Putamen (tissue), 1 donor: ENCODE measurements at regions not wholly inside any gene's neighbourhood (a gene's known extent, or its start where the extent isn't known, plus 50 kb on each side); places are given as distances from the start of the nearest gene placed in this dataset.
A peak's percentile ranks its signal among the peaks of the same experiment; 100 is the strongest.
"Not testable (repeated sequence)": the region's sequence is repeated elsewhere in the genome, so short reads cannot be mapped to it uniquely, and the experiment has no call there.

Source experiments
- DNase-seq: peaks from one replicate; pipeline ENCODE4 v3.0.0-alpha.2; 2016; ENCODE audit warnings: low spot score

DNA sequence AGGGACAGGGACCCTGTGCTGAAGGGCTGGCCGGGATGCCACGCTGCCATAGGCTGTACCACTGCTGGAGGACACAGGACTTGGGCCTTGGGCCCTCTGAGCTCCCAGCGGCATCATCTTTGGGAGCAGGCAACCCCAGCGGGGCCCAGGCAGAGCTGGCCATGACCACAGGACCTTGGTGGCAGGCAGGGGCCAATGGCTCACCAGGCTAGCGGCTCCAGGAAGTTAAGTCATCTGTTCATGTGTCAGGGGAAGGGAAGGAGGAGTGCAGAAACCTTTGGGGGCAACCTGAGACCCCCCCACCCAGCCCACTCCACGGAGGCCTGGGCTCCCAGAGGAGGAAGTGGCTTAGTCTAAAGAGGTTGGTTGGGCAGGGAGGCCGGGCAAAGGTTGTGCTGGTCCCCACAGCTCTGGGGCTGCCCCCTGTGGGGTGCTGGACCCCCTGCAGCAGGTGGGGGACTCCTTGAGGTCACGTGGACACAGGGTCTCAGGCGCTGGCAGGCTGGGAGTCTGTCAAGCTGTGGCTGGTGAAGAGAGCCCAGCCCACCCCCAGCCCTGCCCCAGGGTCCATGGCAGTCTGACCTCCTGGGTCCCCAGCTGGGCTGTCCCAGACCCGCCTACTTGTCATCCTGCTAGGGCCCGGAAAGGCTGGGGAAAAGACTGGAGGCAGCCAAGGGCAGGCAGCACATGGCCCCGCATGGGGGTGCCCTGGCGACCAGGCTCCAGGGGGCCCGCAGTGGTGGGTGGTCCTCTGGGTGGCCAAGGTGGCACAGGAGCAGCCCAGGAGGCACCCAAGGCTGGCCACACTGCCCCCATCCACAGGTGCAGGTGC is 184.3 kb downstream of the IGLL1 start:
- DNase-seq, result no peak

DNA sequence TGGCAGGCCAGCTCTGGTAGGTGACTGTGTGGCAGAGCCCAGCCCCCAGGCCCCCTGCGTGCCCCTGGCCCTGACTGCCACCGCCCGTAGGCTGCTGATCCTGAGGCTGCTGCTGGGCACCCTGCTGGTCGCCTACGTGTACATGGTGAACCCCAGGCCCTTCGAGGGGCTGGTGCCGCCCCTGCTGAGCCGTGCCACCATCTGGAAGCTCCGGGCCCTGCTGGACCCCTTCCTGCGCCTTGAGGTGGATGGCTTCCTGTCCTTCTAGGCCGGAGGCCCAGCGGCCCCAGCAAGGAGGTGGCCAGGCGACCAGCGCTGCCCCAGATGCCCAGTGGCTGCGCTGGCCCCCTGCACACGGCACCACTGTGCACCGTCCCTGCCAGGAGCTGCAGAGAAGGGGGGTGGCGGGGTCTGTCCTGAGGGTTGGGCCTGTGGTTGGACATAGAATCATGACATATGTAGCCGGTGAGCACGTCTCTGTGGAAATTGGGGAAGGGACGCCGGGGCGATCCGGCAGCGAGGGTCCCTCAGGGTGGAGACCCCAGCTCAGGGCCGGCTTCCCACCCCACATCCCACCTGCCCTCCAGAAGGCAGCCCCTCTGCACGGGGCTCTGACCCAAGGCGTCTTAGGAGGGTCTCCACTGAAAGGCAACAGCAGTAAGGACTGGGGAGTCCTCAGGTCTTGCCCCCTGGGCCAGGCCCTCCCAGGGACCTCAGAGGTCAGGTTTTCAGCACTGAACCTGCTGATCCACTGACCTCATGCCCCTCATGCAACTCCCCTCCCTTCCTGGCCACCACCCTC is 185.4 kb downstream of the IGLL1 start:
- DNase-seq, result no peak

DNA sequence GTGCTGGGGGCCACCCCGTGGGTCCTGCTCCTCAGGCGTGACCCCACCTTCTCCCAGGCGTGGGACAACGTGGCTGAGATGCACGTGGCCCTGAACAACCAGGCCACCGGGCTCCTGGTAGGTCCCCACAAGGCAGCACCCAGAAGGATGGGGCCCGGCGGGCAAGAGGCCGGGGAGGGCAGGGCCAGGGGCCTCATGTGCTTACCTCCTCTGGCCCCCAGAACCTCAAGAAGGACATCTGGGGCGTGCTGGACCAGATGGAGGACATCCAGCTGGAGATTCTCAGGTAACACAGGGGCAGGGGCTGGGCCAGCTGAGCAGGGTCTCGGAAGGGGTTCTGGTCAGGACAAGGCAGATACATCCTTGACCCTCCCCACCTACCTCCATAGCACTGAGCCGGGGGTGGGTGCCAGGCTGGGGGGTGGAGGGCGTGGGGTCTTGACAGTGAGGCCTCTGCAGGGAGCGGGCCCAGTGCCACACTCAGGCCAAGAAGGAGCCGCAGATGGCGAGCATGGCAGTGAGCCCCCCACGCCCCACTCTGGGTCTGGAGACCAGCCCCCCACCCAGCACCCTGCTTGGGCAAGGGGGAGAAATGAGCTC is 186.3 kb downstream of the IGLL1 start:
- DNase-seq, result no peak

DNA sequence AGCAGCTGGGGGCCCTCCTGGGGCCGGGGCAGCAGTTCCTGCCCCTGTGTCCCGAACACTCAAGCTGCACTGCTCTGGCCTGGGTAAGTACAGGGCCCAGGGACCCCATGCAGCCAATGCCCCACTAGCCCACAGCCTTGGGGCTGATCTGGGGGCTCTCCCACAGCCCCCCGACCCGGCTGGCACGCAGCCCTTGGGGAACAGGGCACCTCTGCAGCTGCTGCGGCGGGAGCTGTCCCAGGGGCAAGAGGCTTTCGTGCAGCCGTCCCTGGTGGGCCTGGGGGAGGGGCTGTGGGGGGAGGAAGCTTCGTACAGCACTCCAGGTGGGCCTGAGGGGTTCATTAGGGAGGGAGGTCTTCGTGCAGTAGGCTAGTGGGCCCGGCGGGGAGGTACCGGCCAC is 186.9 kb downstream of the IGLL1 start:
- not testable (repeated sequence) for DNase-seq

DNA sequence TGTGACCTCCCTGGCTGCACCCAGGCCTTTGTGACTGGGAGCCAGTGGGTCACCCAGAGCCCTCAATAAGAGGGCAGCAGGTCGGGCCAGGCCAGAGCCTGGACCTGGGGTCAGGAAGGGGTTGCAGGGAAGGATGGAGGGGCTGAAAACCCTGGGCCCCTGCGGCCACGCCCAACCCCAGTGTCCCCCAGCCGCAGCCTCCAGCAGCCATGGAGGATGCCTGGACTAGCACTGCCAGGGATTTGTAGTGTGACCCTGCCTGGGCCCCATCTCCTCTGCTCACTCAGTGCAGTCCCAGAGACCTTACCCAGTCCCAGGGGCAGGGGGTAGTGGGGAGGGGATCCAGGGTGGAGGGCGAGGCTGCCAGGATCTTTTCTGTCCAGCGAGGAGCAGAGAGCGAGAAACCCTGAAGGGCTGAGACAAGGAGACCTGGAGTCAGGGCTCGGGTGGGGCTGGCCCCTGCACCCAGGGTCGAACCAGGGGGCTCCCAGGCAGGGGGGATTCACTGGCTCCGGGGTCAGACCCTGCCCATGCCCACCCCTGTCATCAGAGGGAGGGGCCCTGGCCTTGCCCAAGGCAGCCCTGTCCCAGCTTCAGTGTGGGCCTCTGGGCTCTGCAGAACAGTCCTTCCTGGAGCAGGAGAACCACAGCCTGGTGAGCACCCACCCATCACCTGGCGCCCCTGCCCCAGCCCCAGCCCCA is 187.5 kb downstream of the IGLL1 start:
- no peak for DNase-seq

DNA sequence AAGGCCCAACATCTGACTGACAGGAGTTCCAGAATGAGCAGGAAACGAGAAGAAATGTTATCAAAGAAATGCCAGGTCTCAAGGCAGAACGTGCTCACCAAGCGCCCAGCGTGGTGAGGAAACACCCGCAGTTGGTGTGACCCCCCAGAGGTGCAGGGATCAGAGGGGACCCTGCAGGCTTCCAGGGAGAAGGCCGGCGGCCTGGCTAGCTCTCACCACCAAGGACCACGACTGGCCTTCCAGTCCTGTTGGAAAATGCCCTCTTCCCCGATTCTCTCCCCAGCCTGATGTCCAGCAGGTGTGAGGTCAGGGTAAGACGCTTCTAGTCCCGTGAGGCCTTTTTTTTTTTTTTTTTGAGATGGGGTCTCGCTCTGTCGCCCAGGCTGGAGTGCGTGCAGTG is 189.1 kb downstream of the IGLL1 start:
- DNase-seq, result no peak

DNA sequence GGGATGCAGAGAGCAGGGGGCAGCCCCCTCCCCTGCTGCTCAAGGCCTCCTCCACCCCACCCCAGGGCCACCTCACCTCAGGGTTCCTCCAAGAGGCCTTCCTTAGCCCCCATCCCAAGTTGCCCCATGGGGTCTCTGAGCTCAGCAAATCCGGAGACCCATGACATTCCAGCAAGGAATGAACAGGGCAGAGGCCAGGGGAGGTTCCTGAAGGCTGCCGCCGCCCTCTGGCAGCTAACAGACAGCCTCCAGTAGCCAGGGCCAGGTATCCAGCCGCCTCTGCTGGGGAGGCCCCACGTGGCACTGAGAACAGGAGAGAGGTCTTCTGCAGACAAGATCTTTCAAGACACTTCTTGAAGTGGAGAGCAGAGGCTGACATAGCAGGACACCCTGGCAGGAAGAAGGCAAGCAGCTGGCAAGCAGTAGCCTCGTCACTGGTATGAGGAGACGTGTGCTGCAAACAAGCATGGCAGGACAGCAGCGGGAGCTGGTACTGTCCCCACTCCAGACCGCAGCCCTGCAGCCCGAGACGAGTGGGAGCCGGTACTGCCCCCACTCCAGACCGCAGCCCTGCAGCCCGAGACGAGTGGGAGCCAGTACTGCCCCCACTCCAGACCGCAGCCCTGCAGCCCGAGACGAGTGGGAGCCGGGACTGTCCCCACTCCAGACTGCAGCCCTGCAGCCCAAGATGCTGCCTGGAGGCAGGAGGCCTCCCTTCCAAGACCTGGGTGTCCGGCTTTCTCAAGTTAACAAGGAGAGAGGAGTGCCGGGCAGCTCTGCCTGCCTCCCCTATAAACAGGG is 190.6 kb downstream of the IGLL1 start:
- DNase-seq, result no peak

DNA sequence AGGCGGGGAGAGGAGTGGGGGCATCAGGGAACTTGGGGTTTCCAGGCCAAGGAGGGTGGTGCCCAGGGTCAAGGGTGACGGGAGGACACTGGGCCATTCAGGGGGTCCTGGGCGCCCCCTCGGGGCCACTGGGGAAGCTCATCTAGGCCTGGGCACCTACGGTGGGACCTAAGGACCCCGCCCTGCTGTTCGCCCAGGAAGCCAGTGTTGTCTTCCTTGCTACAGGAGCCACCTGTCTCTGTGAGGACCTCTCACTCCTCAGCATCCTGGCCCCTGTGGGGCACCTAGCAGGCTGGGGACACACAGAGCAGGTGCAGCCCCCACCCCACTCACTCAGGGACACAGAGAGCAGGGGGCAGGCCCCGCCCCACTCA is 191.6 kb downstream of the IGLL1 start:
- no peak for DNase-seq

DNA sequence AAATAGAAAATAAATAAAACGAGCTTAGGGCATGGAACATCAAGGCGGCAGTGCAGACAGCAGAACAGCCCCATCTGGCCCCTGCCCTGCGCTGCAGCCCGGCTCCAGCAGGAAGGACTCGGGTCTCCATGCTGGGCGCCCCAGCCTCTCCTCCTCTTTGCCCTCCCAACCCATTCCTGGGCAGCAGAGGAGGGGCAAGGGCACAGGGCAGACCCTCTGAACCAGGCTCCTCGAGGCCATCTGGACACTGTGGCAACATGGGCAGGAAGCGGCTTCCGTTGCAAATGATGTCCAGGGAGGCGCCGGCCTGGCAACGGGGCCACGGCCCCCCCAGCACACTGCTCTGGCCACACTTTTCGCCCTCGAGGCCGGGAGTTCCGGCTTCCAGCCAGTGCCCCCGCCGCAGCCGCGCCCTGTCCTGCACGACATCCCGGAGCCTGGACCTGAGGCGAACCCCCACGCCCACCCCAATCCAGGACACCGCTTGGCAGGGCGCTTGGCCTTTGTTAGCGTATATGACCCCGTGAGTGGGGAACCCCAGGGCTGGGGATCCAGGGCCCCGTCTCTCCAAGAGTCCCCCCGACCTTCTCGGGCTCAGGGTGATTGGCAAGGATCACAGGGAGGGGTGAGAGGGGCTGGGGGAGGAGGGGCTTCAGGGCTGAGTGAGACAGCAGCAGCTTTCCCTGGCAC is 192.1 kb downstream of the IGLL1 start:
- DNase-seq, result no peak

DNA sequence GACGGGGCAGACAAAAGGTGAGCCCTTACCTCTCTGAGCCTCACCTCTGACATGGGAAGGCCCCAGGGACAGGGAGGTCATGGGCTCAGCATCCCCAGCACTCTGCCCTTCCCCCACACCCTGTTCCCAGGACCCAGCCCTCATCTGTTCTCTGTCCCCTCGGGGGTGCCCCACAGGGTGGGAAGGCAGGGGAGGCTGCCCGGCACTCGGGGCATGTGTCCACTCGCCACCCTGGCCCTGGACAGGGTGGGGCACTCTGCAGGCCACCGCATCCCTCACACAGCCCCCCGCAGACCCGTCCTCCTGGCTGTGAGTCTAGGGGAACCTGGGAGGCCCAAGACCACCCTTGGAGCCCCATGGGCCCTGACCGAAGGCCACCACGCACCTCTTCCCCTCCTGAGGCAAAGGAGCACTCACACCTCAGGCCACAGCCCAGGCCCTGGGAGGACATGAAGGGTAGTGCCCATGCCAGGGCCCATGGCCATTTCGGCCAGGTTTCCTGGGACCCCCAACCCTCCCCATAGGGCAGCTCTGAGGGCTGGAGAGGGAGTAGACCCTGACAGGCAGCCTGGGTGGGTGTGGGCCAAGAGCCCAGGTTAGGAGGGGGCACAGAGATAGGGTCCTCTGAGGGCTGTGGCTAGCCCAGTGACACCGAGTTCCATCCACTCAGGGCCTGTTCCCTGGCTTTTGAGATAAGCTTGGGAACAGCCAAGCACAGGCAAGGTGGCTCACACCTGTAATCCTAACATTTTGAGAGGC is 193.1 kb downstream of the IGLL1 start:
- DNase-seq, result no peak

DNA sequence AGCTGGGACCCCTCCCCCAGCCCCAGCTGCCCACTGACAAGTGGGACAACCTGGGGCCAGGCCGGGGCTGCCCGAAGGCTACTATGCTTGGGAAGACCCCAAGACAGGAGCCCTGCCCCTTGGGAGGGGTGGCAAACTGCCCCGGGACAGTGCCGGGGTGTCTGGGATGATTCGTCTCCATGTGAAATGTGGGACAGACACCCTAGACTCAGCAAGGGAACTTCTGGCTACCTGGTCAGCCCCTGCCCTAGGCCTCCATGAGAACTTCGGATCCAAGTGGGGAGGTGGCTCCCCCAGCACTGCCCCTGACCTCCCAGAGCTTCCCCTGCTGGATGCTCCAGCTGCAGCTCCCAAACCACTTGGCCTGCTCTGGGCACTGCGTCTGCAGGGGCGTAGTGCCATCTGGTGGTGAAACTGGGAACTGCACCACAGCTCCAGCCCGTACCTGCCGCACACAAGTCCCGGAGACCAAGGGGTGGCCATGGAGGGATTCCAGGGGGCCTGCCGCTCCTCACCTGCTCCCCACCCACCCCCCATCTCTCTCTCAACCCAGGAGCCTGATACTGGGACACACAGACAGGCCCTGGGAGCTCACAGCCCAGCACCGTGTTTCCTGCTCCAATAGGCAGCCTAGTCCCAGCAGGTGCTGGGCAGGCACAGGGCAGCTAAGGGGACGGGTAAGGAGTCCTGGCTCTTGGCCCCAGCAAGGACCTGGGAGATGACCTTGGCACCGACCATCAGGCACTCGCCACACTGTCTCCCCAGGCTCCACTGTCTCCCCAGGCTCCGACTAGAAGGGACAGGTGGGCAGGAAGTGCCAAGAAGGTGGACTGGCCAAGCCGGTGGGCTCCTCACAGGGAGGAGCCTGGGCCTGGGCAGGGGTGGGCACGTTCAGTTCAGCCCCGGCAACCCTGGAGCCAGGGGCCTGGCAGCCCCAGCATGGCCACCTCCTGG is 194.1 kb downstream of the IGLL1 start:
- DNase-seq, result peak; percentile 66

DNA sequence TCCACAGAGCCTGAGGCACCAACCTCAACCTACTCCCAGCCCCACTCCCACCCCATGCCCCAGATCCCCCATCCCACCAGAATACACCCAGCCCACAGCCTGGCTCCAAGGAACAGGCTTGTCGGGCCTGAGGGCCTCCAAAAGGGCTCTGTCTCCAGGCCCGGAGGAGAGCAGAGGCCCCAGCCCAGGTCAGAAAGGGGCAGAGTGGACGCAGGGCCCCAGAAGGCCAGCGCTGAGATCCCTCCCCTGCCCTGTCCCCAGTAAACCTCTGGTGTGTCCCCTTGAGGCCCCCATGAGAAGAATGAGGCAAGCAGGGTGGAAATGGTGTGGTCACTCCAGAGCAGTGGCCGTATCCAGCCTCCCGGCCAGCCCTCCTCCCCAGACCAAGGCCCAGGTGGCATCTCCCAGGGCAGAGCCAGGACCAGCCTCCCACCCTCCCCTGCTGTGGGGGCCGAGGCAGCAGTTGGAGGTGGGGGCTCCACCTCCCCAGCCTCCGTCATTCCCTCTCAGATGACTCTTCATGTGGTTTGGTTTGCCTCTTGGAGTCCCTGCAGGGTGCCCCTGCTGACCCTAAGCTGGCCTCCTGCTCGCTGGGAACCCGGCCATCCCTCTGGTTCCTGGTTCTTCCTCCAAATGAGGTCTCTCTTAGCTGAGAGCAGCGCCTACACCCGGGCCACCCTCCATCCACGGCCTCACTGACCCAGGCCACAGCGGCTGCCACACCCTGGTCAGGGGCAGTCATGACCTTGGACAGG is 195.0 kb downstream of the IGLL1 start:
- no peak for DNase-seq

DNA sequence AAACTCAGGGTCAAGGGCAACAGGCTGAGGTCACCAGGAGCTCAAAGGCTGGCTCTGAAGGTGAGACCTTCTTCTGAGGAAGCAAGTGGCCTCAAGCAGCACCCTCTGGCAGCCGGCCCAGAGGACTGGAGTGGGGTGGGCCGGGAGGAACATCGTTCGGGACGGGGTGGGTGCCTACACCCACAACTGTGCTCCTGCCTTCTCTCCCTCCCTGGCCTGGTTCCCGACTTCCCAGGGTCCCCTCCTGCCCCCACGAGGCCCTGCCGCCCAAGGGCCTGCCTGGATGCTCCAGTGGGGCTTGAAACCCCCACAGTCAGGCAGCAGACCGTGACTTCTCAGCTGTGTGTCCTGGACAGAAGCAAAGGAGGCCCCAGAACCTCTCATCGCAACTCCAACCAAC is 195.7 kb downstream of the IGLL1 start:
- DNase-seq, result no peak

DNA sequence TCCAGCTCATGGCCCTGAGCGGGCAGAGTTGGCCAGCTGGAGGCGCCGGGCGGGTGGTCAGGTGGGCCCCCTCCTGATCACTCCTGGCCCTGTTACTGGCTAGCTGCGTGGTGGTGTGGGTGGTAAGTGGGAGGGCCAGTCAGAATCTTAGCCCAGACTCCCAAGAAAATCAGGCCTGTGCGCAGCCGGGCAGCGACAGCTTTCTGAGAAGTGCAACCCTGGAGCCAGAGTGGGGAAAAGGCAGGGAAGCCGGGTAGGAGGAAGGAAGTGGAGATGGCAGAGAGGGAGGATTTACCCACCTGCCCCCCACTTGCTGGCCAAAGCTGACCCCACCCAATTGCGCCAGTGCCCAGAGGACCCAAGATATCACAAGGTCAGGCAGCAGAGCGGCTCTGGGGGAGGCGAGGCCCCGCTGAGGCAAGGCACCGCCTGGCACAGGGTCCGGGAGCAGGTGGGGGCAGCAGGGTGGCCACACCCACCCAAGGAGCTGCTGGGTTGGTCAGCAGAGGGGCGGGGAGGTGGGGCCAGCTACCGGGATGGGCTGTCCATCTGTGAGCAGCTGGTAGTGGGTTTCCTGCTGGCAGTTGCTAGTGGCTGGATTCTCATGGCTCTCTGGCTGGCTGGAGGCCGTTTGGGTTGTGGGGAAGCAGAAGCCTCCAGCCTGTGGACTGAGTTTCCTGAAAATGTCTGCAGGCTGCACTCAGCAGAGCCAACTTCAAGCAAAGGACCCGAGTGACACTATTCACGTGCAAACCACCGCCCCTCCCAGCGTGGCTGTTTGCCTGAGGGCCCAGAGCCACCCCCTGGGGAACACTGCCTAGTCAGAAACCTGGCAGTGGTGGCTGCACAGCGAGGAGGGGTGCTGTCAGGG is 196.4 kb downstream of the IGLL1 start:
- DNase-seq, result no peak

DNA sequence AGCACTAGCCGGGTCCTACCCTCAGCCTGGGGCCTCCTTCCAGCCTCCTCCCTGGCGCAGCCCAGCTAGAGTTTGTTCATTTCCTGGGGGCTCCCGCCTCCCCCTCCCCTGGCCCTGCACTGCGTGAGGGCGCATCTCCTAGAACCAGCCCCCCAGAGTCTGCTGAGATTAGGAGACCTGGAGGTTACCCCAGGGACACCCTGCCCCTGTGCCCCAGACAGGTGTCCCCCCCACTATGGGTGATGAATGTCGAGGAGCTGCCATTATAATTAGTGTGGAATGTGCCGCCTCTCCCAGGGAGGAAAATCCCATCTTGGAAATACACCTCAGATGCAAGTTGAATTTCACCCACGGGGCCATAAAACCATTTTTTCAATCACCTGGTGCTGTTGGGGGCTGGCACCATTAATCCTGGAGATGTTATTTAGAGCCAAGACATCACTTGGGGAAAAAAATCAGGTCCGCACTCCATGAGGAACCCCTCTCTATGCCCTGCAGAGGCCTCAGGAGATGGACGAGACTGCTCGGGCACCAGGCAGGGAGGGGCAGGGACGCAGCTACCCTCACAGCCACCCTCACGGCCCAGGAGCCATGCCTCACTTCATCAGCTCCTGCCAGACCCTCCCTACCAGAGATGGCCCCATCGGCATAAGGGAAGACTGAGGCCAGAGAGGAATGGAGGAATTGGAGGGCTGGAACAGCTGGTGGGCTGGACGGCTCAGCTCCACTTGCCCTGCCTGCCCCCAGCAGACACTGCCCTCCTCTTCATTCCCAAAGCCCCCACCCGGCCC is 197.5 kb downstream of the IGLL1 start:
- no peak for DNase-seq

DNA sequence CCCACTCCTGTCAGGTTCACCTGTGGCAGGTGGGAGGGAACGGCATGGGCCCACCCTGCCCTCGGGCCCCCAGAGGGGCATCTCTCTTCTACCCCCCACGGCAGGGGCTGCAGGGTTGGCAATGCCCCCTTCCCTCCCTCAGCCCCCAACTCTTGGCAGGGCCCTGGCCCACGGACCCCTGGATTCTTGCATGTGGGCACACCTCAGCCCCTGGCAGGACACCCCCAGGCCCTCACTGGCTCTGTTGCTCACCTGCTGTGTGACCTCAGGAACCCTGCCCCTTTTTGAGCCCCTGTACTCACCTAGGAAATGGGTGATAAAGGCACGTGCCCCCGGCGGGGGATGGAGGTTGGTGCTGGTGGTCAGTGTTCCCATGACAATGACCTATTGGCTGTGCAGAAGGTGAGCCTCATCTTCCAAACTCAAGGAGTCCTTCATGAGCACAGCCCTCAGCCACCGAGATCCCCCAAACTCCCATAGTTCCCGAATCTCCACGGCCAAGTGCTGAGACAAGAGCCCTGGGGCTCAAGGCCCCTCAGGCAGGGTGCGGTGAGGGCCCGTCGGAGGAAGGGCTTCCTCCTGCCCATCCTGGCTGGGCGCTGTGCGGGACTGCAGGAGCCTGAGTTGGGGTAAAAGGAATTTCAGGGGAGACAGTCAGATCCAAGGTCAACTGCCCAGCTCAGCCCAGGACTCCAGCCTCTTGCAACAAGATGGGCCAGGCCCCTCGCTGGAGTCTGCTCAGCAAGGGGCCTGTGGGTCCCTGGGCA is 198.2 kb downstream of the IGLL1 start:
- DNase-seq, result no peak
